CD14-positive monocyte (primary cell): ENCODE measurements at regions not wholly inside any gene's neighbourhood (a gene's known extent, or its start where the extent isn't known, plus 50 kb on each side); places are given as distances from the start of the nearest gene placed in this dataset.

Experiments used
- DNase-seq, 3 donors: peaks; one replicate each; pipeline ENCODE4 v3.0.0-alpha.2; 2011 to 2022
- H2AFZ ChIP-seq: 2 replicates; pipeline ENCODE4 v1.6.0; 2012; ENCODE audit warnings: mild to moderate bottlenecking, low read depth, low read length, inconsistent platforms; ENCODE audit not compliant: insufficient read depth, poor library complexity, severe bottlenecking
- H3K27ac ChIP-seq, 2 donors: 1 replicate in 1 of 2; 2 replicates in 1 of 2; pipeline ENCODE4 v1.5.1; 2012 to 2013; ENCODE audit warnings: low read length in 2 of 2, control low read depth in 1 of 2, inconsistent platforms in 1 of 2, low read depth in 1 of 2, mild to moderate bottlenecking in 1 of 2
- H3K27me3 ChIP-seq, 2 donors: one replicate each; pipeline versions ENCODE4 v1.6.0 to v1.6.1; 2011 to 2013; ENCODE audit warnings: low read length in 2 of 2; ENCODE audit not compliant: control insufficient read depth in 2 of 2, insufficient read depth in 2 of 2
- H3K36me3 ChIP-seq, 2 donors: replicated peaks in 1 of 2; 1 replicate in 1 of 2; 2 replicates in 1 of 2; pipeline versions ENCODE4 v1.5.1 to v1.6.1; 2012 to 2013; ENCODE audit warnings: low read length in 2 of 2, control low read depth in 1 of 2, inconsistent platforms in 1 of 2, mild to moderate bottlenecking in 1 of 2; ENCODE audit not compliant: insufficient read depth in 2 of 2, control insufficient read depth in 1 of 2
- H3K4me1 ChIP-seq, 2 donors: 1 replicate in 1 of 2; 2 replicates in 1 of 2; pipeline versions ENCODE4 v1.5.1 to v1.6.1; 2012 to 2013; ENCODE audit warnings: low read length in 2 of 2, control low read depth in 1 of 2, inconsistent platforms in 1 of 2, mild to moderate bottlenecking in 1 of 2, moderate library complexity in 1 of 2; ENCODE audit not compliant: insufficient read depth in 2 of 2, control insufficient read depth in 1 of 2
- H3K4me2 ChIP-seq: replicated peaks from 2 replicates; pipeline ENCODE3; 2012; ENCODE audit warnings: low read length, moderate library complexity, mild to moderate bottlenecking; ENCODE audit not compliant: poor library complexity, severe bottlenecking; ENCODE audit errors: extremely low read depth
- H3K4me3 ChIP-seq, 3 experiments: fragments of 200-600 bp in 1 of 3; sonication (generic) in 1 of 3; replicated peaks in 1 of 3; 1 replicate in 2 of 3; 2 replicates in 1 of 3; pipeline ENCODE4 v1.5.1; 2011 to 2013; ENCODE audit warnings: low read length in 3 of 3, mild to moderate bottlenecking in 3 of 3, control low read depth in 2 of 3, low read depth in 2 of 3, inconsistent platforms in 1 of 3, moderate library complexity in 1 of 3
- H3K79me2 ChIP-seq: 2 replicates; pipeline ENCODE4 v1.6.0; 2012; ENCODE audit warnings: mild to moderate bottlenecking, control low read depth, inconsistent platforms, low read length, moderate library complexity; ENCODE audit not compliant: insufficient read depth
- H3K9ac ChIP-seq: 2 replicates; pipeline ENCODE4 v1.6.0; 2017; ENCODE audit warnings: low read length, mild to moderate bottlenecking; ENCODE audit not compliant: insufficient read depth, poor library complexity, severe bottlenecking
- H3K9me3 ChIP-seq, 2 donors: replicated peaks in 1 of 2; 1 replicate in 1 of 2; 2 replicates in 1 of 2; pipeline versions ENCODE4 v1.5.1 to v1.6.1; 2012 to 2013; ENCODE audit warnings: low read length in 2 of 2, control low read depth in 1 of 2; ENCODE audit not compliant: control insufficient read depth in 1 of 2, insufficient read depth in 1 of 2
- H4K20me1 ChIP-seq: 2 replicates; pipeline ENCODE4 v1.6.0; 2012; ENCODE audit warnings: mild to moderate bottlenecking, low read length, control low read depth, moderate library complexity; ENCODE audit not compliant: insufficient read depth
- H3K27ac Mint-ChIP-seq, 7 donors: one replicate each; pipeline ENCODE4 v1.8.0; 2020; ENCODE audit warnings: mild to moderate bottlenecking in 7 of 7, mixed read lengths in 7 of 7, moderate library complexity in 6 of 7, inconsistent platforms in 2 of 7
- H3K27me3 Mint-ChIP-seq, 3 donors: one replicate each; pipeline ENCODE4 v1.8.0; 2021 to 2022; ENCODE audit warnings: low read depth in 3 of 3, mild to moderate bottlenecking in 3 of 3, mixed read lengths in 3 of 3, moderate library complexity in 3 of 3, inconsistent platforms in 1 of 3
- H3K36me3 Mint-ChIP-seq, 2 donors: one replicate each; pipeline ENCODE4 v1.8.0; 2020; ENCODE audit warnings: mixed read lengths in 2 of 2, inconsistent platforms in 1 of 2, mild to moderate bottlenecking in 1 of 2
- H3K4me1 Mint-ChIP-seq: one replicate; pipeline ENCODE4 v1.8.0; 2020; ENCODE audit warnings: mild to moderate bottlenecking, mixed read lengths
- H3K4me3 Mint-ChIP-seq, 2 donors: one replicate each; pipeline ENCODE4 v1.8.0; 2020; ENCODE audit warnings: mild to moderate bottlenecking in 2 of 2, mixed read lengths in 2 of 2, moderate library complexity in 1 of 2
- H3K9me3 Mint-ChIP-seq, 7 donors: one replicate each; pipeline ENCODE4 v1.8.0; 2020 to 2022; ENCODE audit warnings: mixed read lengths in 7 of 7, mild to moderate bottlenecking in 6 of 7, moderate library complexity in 6 of 7, inconsistent platforms in 2 of 7
- CTCF ChIP-seq: fragments of 200-600 bp; IDR thresholded peaks from one replicate; pipeline ENCODE4 v1.8.0; 2022; ENCODE audit warnings: antibody characterized with exemption, mild to moderate bottlenecking
- WGBS: methylation state at CpG from one replicate; pipeline ENCODE4 v1.1.5; 2013; ENCODE audit warnings: missing lambda C conversion rate; ENCODE audit not compliant: insufficient coverage; 5-methylcytosine and 5-hydroxymethylcytosine counted together
- intact Hi-C, 2 donors: fragments of 100-400 bp; cut with micrococcal nuclease; formaldehyde crosslinking; loops; one replicate each; pipeline versions ENCODE4 v1.15.0 to v1.15.1; 2023

GRCh38 chr15:34657469-34658127, 74.1 kb upstream of the GOLGA8B start:
- no peaks in the 10 kb centered on the region for H3K27me3 Mint-ChIP-seq
- H3K4me3 ChIP-seq = no peak overlapping the region
- H3K4me3 Mint-ChIP-seq = no peak overlapping the region
- H4K20me1 ChIP-seq = no peaks in the 10 kb centered on the region
- H2AFZ ChIP-seq = no peak overlapping the region
- H3K9me3 ChIP-seq = no peaks in the 10 kb centered on the region
- H3K4me2 ChIP-seq = no peak overlapping the region
- H3K27ac ChIP-seq = no peak overlapping the region
- H3K36me3 ChIP-seq = no peaks in the 10 kb centered on the region
- DNase-seq = no peak
- 73% methylated on average over 4 of the region's 4 CpGs for WGBS
- H3K79me2 ChIP-seq = no peaks in the 10 kb centered on the region
- H3K27me3 ChIP-seq = no peaks in the 10 kb centered on the region
- TF ChIP-seq CTCF = no peak
- intact Hi-C loops = no loop called here
- no peak overlapping the region for H3K27ac Mint-ChIP-seq
- H3K9ac ChIP-seq = no peak overlapping the region
- no peaks in the 10 kb centered on the region for H3K4me1 Mint-ChIP-seq
- peaks cover 0 to 3% (median 2%) of the 10 kb centered on the region in 7 donors for H3K9me3 Mint-ChIP-seq
- H3K36me3 Mint-ChIP-seq = no peaks in the 10 kb centered on the region
- no peaks in the 10 kb centered on the region for H3K4me1 ChIP-seq

- Histone ChIP-seq H3K79me2 (no peaks in the 10 kb centered on the region), H3K4me3 (no peak overlapping the region), H3K27ac (no peak overlapping the region), H3K4me1 (no peaks in the 10 kb centered on the region), H4K20me1 (no peaks in the 10 kb centered on the region), H3K4me2 (no peak overlapping the region), H3K9ac (no peak overlapping the region), H3K9me3 (no peaks in the 10 kb centered on the region), H3K36me3 (no peaks in the 10 kb centered on the region), H3K27me3 (no peaks in the 10 kb centered on the region), H2AFZ (no peak overlapping the region)
- Mint-ChIP-seq H3K27ac (no peak overlapping the region), H3K4me3 (no peak overlapping the region), H3K9me3 (peaks cover 0 to 6% (median 2%) of the 10 kb centered on the region in 7 donors), H3K4me1 (no peaks in the 10 kb centered on the region), H3K27me3 (no peaks in the 10 kb centered on the region), H3K36me3 (no peaks in the 10 kb centered on the region)
- WGBS = no CpG with 5 or more reads among the region's 6 CpGs
- intact Hi-C loops = no loop called here
- no peak for TF ChIP-seq CTCF
- DNase-seq = no peak
Measured at GRCh38 chr15:34656005-34656796, 72.8 kb upstream of the GOLGA8B start.
